K562 (cell line): ENCODE measurements at regions not wholly inside any gene's neighbourhood (a gene's known extent, or its start where the extent isn't known, plus 50 kb on each side); places are given as distances from the start of the nearest gene placed in this dataset.

Source experiments
- ATAC-seq: fragments of 200-7000 bp; cut with Tn5 transposase; 3 replicates; pipeline ENCODE4 v1.9.1; 2020; ENCODE audit warnings: moderate library complexity
- BruUV-seq: library from RNA; stranded (reverse); fragments of 400-500 nt; replicated peaks from 2 replicates; lab custom pipeline; 2021; lab: Mats Ljungman, UMichigan
- CTCF ChIA-PET: fragments of 300-600 bp; formaldehyde crosslinking; extraction: SDS; loops from one replicate; lab custom pipeline; 2021; ENCODE audit warnings: low intra/inter-chr PET ratio; lab: Yijun Ruan, JAX
- POLR2A ChIA-PET: fragments of 300-600, 350-650 bp; sonication (Branson Sonifier 250); formaldehyde crosslinking; extraction: SDS; loops from one replicate; lab custom pipeline; 2021; ENCODE audit warnings: antibody characterized with exemption, inconsistent platforms; lab: Yijun Ruan, JAX
- DNase-seq, 4 experiments: peaks; one replicate each; pipeline versions ENCODE4 v3.0.0 to v3.0.0-alpha.2; 2011 to 2018; ENCODE audit warnings: low spot score in 3 of 4, mixed read lengths in 3 of 4; ENCODE audit errors: extremely low read depth in 1 of 4
- FAIRE-seq: peaks from 2 replicates; lab custom pipeline; 2011; peaks lifted over from hg19 to GRCh38; lab: Jason Lieb, UNC
- H2AFZ ChIP-seq: 2 replicates; pipeline ENCODE4 v1.6.0; 2011; ENCODE audit warnings: low read depth, low read length, control low read depth, inconsistent platforms
- H3K27ac ChIP-seq: fragments of 200-600 bp; 3 replicates; pipeline ENCODE4 v1.8.0; 2011; ENCODE audit warnings: low read depth, mild to moderate bottlenecking, control low read depth, inconsistent platforms, low read length, moderate library complexity, mixed read lengths; ENCODE audit errors: extremely low read depth
- H3K27me3 ChIP-seq, 2 experiments: fragments of 300-600 bp in 1 of 2; 2 replicates in 1 of 2; 3 replicates in 1 of 2; pipeline versions ENCODE4 v1.6.0 to v1.8.0; 2011; ENCODE audit warnings: inconsistent platforms in 2 of 2, low read length in 2 of 2, mild to moderate bottlenecking in 1 of 2, mixed read lengths in 1 of 2, moderate library complexity in 1 of 2; ENCODE audit not compliant: control insufficient read depth in 2 of 2, insufficient read depth in 2 of 2
- H3K36me3 ChIP-seq: fragments of 300-600 bp; 3 replicates; pipeline ENCODE4 v1.8.0; 2011; ENCODE audit warnings: mild to moderate bottlenecking, low read length, inconsistent platforms; ENCODE audit not compliant: control insufficient read depth, insufficient read depth
- H3K4me1 ChIP-seq, 2 experiments: fragments of 200-600 bp in 1 of 2; replicated peaks in 1 of 2; 2 replicates in 1 of 2; 3 replicates in 1 of 2; pipeline versions ENCODE4 v1.5.1 to v1.8.0; 2011; ENCODE audit warnings: inconsistent platforms in 2 of 2, low read length in 2 of 2, mild to moderate bottlenecking in 1 of 2, mixed read lengths in 1 of 2, moderate library complexity in 1 of 2; ENCODE audit not compliant: control insufficient read depth in 2 of 2, insufficient read depth in 2 of 2
- H3K4me2 ChIP-seq: 2 replicates; pipeline ENCODE4 v1.6.1; 2011; ENCODE audit warnings: low read length, control low read depth, inconsistent platforms, mixed read lengths; ENCODE audit not compliant: insufficient read depth
- H3K4me3 ChIP-seq: fragments of 200-600 bp; sonication (generic), shearing (Covaris generic); 2 replicates; pipeline ENCODE4 v1.5.1; 2016; ENCODE audit warnings: control low read depth, inconsistent platforms
- H3K79me2 ChIP-seq: fragments of 200-600 bp; 3 replicates; pipeline ENCODE4 v1.8.0; 2011; ENCODE audit warnings: low read length, inconsistent platforms; ENCODE audit not compliant: control insufficient read depth, insufficient read depth
- H3K9ac ChIP-seq, 2 experiments: 2 replicates each; pipeline versions ENCODE4 v1.6.0 to v1.6.1; 2011; ENCODE audit warnings: low read depth in 2 of 2, low read length in 2 of 2, control low read depth in 1 of 2, inconsistent platforms in 1 of 2, mild to moderate bottlenecking in 1 of 2, mixed read lengths in 1 of 2; ENCODE audit not compliant: insufficient read depth in 1 of 2
- H3K9me1 ChIP-seq: one replicate; pipeline ENCODE4 v1.6.0; 2011; ENCODE audit warnings: inconsistent platforms, mild to moderate bottlenecking, low read length, moderate library complexity; ENCODE audit not compliant: control insufficient read depth, insufficient read depth
- H3K9me3 ChIP-seq: replicated peaks from 2 replicates; pipeline ENCODE4 v1.5.1; 2011; ENCODE audit warnings: low read depth, low read length, inconsistent platforms; ENCODE audit not compliant: control insufficient read depth, insufficient read depth
- H4K20me1 ChIP-seq: replicated peaks from 2 replicates; pipeline ENCODE4 v1.6.1; 2011; ENCODE audit warnings: low read length, inconsistent platforms, mixed read lengths; ENCODE audit not compliant: control insufficient read depth, insufficient read depth
- CBX3 ChIP-seq, 2 experiments: IDR thresholded peaks; 1 replicate in 1 of 2; 2 replicates in 1 of 2; pipeline ENCODE4 v1.6.1; 2012; ENCODE audit warnings: inconsistent platforms in 2 of 2, low read length in 2 of 2, borderline replicate concordance in 1 of 2, control low read depth in 1 of 2
- ESRRB ChIP-seq: fragments of 250-450 bp; sonication (Bioruptor Pico); IDR thresholded peaks from 2 replicates; pipeline ENCODE4 v1.5.0; 2020; ENCODE audit warnings: mild to moderate bottlenecking, moderate library complexity, borderline replicate concordance
- FOXK2 ChIP-seq, 2 experiments: fragments of 450-650 bp; IDR thresholded peaks in 1 of 2; conservative IDR thresholded peaks in 1 of 2; 2 replicates each; pipeline ENCODE4 v1.6.1; 2016; ENCODE audit warnings: low read depth in 2 of 2, mild to moderate bottlenecking in 1 of 2
- HMGN3 ChIP-seq: IDR thresholded peaks from 2 replicates; pipeline ENCODE4 v1.6.1; 2011; ENCODE audit warnings: borderline replicate concordance, low read depth, mild to moderate bottlenecking, mixed read lengths, low read length; ENCODE audit not compliant: insufficient read length; ENCODE audit errors: extremely low read depth
- HOMEZ ChIP-seq: fragments of 250-450 bp; sonication (Bioruptor Pico); IDR thresholded peaks from 2 replicates; pipeline ENCODE4 v1.4.0; 2020; ENCODE audit warnings: mild to moderate bottlenecking, moderate library complexity
- ILK ChIP-seq: fragments of 450-650 bp; IDR thresholded peaks from 2 replicates; pipeline ENCODE4 v1.6.1; 2016; ENCODE audit warnings: missing genetic modification characterization, low read depth, mild to moderate bottlenecking, missing compliant biosample characterization, moderate library complexity, borderline replicate concordance
- MEF2D ChIP-seq: conservative IDR thresholded peaks from 2 replicates; pipeline ENCODE4 v1.6.1; 2016; ENCODE audit warnings: low read depth, missing genetic modification characterization, missing compliant biosample characterization
- RFX7 ChIP-seq: fragments of 250-450 bp; sonication (Bioruptor Pico); IDR thresholded peaks from 2 replicates; pipeline ENCODE4 v1.5.1; 2021; ENCODE audit warnings: mild to moderate bottlenecking
- TEAD1 ChIP-seq, 2 experiments: fragments of 450-650 bp in 1 of 2; sonication (generic) in 1 of 2; formaldehyde crosslinking; IDR thresholded peaks; 2 replicates each; pipeline versions ENCODE4 v1.4.0 to v1.8.0; 2020 to 2022; ENCODE audit warnings: mild to moderate bottlenecking in 2 of 2, missing genetic modification reagents in 1 of 2
- ZC3H4 ChIP-seq: sonication (generic); formaldehyde crosslinking; IDR thresholded peaks from 2 replicates; pipeline ENCODE4 v1.9.0; 2021; ENCODE audit warnings: missing genetic modification reagents, borderline replicate concordance
- ZFP1 ChIP-seq: fragments of 450-650 bp; formaldehyde crosslinking; IDR thresholded peaks from 2 replicates; pipeline ENCODE4 v1.4.0; 2020; ENCODE audit warnings: mild to moderate bottlenecking, mixed read lengths
- ZNF121 ChIP-seq: sonication (generic); formaldehyde crosslinking; conservative IDR thresholded peaks from 2 replicates; pipeline ENCODE4 v1.8.0; 2022; ENCODE audit warnings: missing genetic modification reagents
- ZNF197 ChIP-seq: fragments of 200-800 bp; sonication (Bioruptor generic); IDR thresholded peaks from 2 replicates; pipeline ENCODE4 v1.6.1; 2016; ENCODE audit warnings: low read depth, missing genetic modification characterization, missing compliant biosample characterization
- ZNF445 ChIP-seq: fragments of 250-450 bp; sonication (Bioruptor Pico); IDR thresholded peaks from 2 replicates; pipeline ENCODE4 v1.4.0; 2020; ENCODE audit warnings: low read depth, mild to moderate bottlenecking, moderate library complexity
- WGBS: fragments of 100-300 bp; shearing (Covaris generic); methylation state at CpG from one replicate; pipeline ENCODE4 v1.1.6; 2016; ENCODE audit warnings: low coverage, mixed read lengths; ENCODE audit not compliant: insufficient coverage; ENCODE audit errors: missing lambda C conversion rate; 5-methylcytosine and 5-hydroxymethylcytosine counted together
- in situ Hi-C: fragments of 300-500 bp; cut with MboI; formaldehyde crosslinking; loops from 4 replicates; pipeline ENCODE4 v1.15.0; 2018; ENCODE audit warnings: inconsistent platforms, mixed read lengths
- intact Hi-C: fragments of 100-400 bp; cut with micrococcal nuclease; formaldehyde crosslinking; loops from 2 replicates; pipeline ENCODE4 v1.14.2; 2022

GRCh38 chr11:79966592-79966991 lies 525.8 kb upstream of the TENM4 start:
- Histone ChIP-seq H3K4me1 (no peaks in the 10 kb centered on the region), H3K9me3 (no peaks in the 10 kb centered on the region), H4K20me1 (no peaks in the 10 kb centered on the region), H3K79me2 (no peaks in the 10 kb centered on the region), H3K9me1 (no peaks in the 10 kb centered on the region), H3K4me3 (no peak overlapping the region), H3K27ac (no peak overlapping the region), H2AFZ (no peak overlapping the region), H3K9ac (no peak overlapping the region), H3K4me2 (no peak overlapping the region), H3K27me3 (no peaks in the 10 kb centered on the region), H3K36me3 (no peaks in the 10 kb centered on the region)
- FAIRE-seq (no peak), ATAC-seq (no peak), DNase-seq (no peak)
- ChIA-PET POLR2A (no interaction called here), CTCF (no interaction called here)
- no TSS peak for BruUV-seq
- intact Hi-C loops = no loop called here
- TF ChIP-seq MEF2D (tag) (no peak), ZNF445 (CRISPR knock-in tag) (no peak), TEAD1 (CRISPR knock-in tag; IDR thresholded peaks at IDR 0.05) (no peak)
- WGBS = 0% methylated on average over 1 of the region's 1 CpG
- in situ Hi-C loops = no loop called here

- H3K9me3 ChIP-seq = no peaks in the 10 kb centered on the region
- no peak overlapping the region for H3K4me2 ChIP-seq
- WGBS = 0% methylated on average over 5 of the region's 5 CpGs
- DNase-seq (no peak), ATAC-seq (no peak), FAIRE-seq (no peak)
- no TSS peak for BruUV-seq
- H3K4me1 ChIP-seq = no peaks in the 10 kb centered on the region
- H3K9me1 ChIP-seq = no peaks in the 10 kb centered on the region
- intact Hi-C loops = no loop called here
- TF ChIP-seq ZNF121 (CRISPR knock-in tag) = no peak
- no peak for TF ChIP-seq HOMEZ (CRISPR knock-in tag)
- TF ChIP-seq CBX3 (IDR thresholded peaks at IDR 0.05; ENCODE audit: borderline replicate concordance in 1 of 2, low read length in 2 of 2) = no peak
- no peak for TF ChIP-seq ESRRB (CRISPR knock-in tag)
- TF ChIP-seq RFX7 (CRISPR knock-in tag) = no peak
- TF ChIP-seq ZFP1 (CRISPR knock-in tag) = no peak
- TF ChIP-seq ZC3H4 (CRISPR knock-in tag) = no peak
- no peak for TF ChIP-seq ZNF197 (CRISPR knock-in tag)
- no peak for TF ChIP-seq ILK (tag)
- no peak for TF ChIP-seq FOXK2 (conservative IDR thresholded peaks at IDR 0.05 in 1 of 2, IDR thresholded peaks at IDR 0.05 in 1 of 2; ENCODE audit: low read depth in 2 of 2)
- TF ChIP-seq HMGN3 = no peak
- H3K36me3 ChIP-seq = no peaks in the 10 kb centered on the region
- H3K27ac ChIP-seq = no peak overlapping the region
- H4K20me1 ChIP-seq = no peaks in the 10 kb centered on the region
- H2AFZ ChIP-seq = no peak overlapping the region
- H3K4me3 ChIP-seq = no peak overlapping the region
- H3K9ac ChIP-seq = no peak overlapping the region
- H3K27me3 ChIP-seq = no peaks in the 10 kb centered on the region
- H3K79me2 ChIP-seq = no peaks in the 10 kb centered on the region
- POLR2A ChIA-PET = interaction anchor here (0.5 to 0.7 kb wide), 2 partner anchors 9 to 35 kb away, joined by 3 read pairs; no protein-coding TSS in a partner anchor
- CTCF ChIA-PET = no interaction called here
- in situ Hi-C loops = no loop called here
These were observed 523.2 kb upstream of the TENM4 start for GRCh38 chr11:79963856-79964645.
